Jurkat, Clone E6-1 (cell line): ENCODE measurements at regions not wholly inside any gene's neighbourhood (a gene's known extent, or its start where the extent isn't known, plus 50 kb on each side); places are given as distances from the start of the nearest gene placed in this dataset.
"Not testable (repeated sequence)": the region's sequence is repeated elsewhere in the genome, so short reads cannot be mapped to it uniquely, and the experiment has no call there.

Source experiments
- DNase-seq: peaks from one replicate; pipeline ENCODE4 v3.0.0-alpha.2; 2011; ENCODE audit warnings: low read depth, low spot score
- H3K4me3 ChIP-seq: 2 replicates; pipeline ENCODE4 v1.5.1; 2011; ENCODE audit warnings: mild to moderate bottlenecking, low read length, control low read depth, moderate library complexity

DNA sequence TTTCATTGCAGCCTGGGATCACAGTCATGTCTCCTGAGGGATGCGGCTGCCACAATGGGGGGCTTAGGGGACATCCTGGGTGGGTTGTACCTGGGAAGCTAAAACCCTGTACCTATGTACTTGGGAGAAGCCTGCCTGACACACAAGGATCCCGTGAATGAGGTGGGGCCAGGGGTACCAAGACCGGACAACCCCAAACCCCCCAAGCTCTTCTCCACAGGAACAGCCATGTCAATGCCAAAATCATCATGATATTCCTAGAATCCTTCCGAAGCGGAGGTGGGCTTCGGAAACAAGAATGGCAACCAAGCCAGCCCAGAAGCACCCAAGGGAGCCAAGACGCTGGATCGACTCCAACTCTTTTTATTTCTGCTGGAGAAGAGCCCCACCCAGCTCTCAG lies 260.3 kb upstream of the TCERG1L start:
- no peak overlapping the region for H3K4me3 ChIP-seq
- DNase-seq = no peak

DNA sequence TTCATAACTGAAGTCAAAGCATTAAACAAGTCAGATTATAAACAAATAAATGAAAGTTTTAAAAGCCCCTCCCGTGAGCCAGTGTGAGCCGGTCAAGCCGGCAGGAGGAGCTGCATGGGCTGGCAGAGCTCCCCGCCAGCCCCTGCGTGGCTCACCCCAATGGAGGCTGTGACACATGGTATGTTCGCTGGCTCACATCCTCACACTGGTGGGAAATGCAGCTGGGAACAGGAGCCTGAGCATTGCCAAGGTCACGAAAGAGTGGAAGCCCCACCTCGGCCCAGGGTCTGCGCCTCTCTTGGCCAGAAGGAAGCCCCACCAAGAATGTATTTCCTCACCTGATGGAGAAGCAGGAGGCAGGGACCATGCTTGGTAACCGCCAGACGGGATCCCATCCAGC lies 261.7 kb upstream of the TCERG1L start:
- DNase-seq = no peak
- no peak overlapping the region for H3K4me3 ChIP-seq

GRCh38 chr10:131573707-131574106 lies 262.2 kb upstream of the TCERG1L start:
- H3K4me3 ChIP-seq = no peak overlapping the region
- no peak for DNase-seq

DNA sequence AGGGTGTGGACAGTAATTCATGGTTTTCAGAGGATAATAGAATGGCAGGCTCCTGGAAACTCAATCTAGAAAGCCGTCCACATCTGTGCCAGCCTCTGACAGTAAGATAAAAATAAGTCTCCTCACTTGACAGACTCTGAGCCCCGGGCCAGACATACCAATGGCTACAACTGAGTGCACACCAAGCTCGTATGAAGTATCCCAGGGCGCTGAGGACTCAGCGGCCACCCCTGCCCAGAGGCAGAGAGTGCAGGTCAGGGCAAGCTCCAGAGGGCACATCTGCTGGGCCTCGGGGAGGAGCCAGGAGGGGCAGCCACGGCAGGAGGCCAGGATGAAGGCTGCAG lies 262.8 kb upstream of the TCERG1L start:
- H3K4me3 ChIP-seq = no peak overlapping the region
- no peak for DNase-seq

DNA sequence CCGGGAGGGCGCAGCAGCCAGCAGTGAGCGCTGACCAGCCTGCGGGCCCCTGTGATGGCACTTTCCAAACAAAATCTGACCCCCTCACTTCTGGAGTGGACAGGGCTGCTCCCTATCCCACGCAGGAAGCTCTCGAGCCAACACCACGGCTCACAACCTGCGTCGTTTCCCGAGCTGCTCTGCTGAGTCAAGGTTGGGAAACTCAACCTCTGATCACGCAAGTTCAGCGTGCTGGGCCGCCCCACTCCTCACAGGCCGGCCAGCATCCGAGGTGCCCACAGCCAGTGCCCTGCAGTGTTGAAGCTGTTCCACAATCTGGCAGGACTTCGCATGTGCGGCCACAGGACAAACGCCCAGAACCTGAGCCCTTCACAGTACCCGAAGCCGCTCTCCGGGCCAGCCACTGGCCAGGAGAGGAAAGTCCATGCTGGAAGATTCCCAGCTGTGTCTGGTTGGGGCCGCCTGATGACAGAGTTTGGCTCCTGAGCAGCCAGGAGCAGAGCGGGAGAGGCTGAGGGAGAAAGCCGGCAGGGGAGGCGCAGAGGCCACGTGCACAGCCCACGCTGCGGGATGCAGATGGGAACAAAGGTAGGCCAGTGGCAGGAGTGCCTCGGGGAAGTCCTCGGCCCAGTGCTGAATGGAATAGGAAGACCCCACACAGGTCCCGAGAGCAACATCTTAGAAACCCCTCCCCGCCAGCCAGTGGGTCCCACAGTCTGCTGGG lies 263.3 kb upstream of the TCERG1L start:
- no peak for DNase-seq
- no peak overlapping the region for H3K4me3 ChIP-seq

DNA sequence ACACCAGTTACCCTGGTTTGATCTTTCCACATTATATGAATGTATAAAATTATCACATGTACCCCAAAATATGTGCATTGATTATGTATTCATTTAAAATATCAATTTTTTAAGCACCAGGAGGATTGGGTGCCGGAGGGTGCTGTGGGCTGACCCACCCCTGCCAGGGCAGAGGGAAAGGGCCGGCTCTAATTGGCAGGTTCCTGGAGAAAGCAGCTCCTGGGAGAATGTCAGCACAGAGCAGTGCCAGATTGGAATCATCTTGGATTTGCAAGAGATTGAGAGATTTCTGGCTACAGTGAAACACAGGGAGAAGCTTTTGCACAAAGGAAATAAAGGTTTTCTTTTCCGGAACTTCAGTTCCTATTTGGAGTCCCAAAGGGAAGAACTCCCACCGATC lies 264.4 kb upstream of the TCERG1L start:
- H3K4me3 ChIP-seq = no peak overlapping the region
- DNase-seq = no peak

DNA sequence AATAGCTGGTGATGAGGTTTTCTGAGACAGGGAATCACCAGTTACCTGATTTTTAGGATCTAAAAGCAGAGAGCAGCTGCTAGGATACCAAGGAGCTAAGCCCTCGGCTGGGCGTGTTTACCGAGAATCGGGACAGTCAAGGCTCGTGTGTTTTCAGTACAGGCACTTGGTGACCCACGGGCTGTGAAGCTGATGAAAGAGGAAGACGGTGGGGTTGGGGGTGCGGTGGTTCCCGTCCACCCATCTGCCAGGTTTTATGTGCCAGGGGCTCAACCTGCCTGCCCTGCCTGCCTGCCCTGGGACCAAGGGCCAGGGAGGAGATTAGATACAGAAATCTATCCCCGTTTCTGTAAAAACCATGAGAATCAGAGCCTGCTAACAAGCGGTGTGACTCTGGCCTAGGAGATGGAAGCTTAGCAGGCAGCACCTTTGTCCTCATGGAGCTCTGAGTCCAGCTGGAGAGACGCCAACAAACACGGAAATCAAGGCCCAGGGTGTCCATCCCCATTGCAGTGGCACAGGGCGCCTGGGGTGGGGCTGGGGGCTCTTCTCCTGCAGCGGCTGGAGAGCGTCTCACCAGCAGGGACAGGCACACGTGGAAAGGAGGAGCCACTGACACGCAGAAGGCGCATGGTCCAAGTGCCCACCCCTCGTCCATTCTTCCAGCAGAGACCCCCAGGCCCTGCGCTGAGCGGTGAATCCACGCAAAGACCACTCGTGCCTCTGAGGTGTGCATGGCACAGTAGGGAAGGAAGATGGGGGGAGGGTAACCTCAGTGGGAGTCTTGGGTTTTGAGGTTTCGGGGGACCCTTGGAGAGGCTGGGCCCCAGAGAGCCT lies 265.0 kb upstream of the TCERG1L start:
- no peak for DNase-seq
- H3K4me3 ChIP-seq = no peak overlapping the region

DNA sequence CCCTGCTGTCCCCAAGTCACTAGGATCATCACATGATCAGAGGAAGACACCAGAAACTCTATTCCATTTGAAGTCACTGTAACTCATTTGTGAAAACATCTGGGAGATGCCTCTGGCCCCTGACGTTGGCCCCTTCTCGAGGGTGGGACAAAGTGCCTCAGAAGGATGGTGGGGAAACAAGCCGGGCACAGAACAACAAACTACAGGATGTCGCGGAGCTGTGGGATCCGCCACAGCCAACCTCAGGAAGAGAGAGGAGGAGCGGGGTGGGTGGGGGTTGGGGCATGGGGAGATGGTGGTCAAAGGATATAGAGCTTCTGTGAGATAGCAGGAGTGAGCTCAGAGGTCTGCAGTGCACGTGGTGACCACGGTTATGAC lies 265.6 kb upstream of the TCERG1L start:
- DNase-seq = no peak
- no peak overlapping the region for H3K4me3 ChIP-seq

DNA sequence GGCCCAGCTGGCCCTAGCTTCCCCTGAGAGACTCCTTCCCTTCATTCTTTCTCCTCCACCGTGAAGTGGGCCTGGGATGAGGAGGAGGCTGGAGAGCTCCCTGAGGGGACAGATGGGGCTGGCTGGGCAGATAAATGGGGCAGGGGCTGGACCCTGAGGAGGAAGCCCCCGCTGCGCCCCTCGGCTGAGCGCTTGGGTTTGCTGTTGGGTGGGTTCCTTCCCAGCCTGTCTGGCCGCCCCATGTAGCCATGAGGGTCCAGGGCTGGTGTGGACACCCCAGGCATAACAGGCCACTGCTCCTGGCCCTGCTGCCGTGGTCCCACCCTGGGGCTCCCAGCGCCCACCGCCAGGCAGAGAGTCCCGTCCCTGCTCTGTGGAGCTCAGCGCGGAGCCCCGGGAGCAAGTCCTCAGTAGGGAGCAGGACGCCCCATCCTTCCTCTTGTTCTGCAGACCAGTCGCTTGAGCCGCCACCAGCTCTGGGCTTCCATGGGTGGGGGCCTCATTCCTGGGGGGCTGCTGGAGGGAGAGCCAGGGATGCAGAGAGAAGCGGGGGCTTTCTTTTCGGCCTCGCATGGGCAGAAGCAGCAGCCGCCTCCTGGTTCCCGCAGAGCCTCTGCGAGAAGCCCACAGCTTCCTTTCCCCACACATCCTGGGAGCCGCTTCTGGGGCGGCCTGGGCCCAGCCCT lies 266.4 kb upstream of the TCERG1L start:
- no peak for DNase-seq
- no peak overlapping the region for H3K4me3 ChIP-seq

- no peak for DNase-seq
- H3K4me3 ChIP-seq = no peak overlapping the region
These were observed 267.0 kb upstream of the TCERG1L start for GRCh38 chr10:131578472-131578970.

- no peak overlapping the region for H3K4me3 ChIP-seq
- no peak for DNase-seq
These were observed 267.9 kb upstream of the TCERG1L start for GRCh38 chr10:131579251-131580071.

- no peak overlapping the region for H3K4me3 ChIP-seq
- DNase-seq = no peak
These were observed 268.6 kb upstream of the TCERG1L start for GRCh38 chr10:131580076-131580652.

GRCh38 chr10:131580674-131581073 lies 269.2 kb upstream of the TCERG1L start:
- no peak overlapping the region for H3K4me3 ChIP-seq
- DNase-seq = no peak

GRCh38 chr10:131581547-131581946 lies 270.0 kb upstream of the TCERG1L start:
- DNase-seq, H3K4me3 ChIP-seq: not testable (repeated sequence)

GRCh38 chr10:131584287-131584686 lies 272.8 kb upstream of the TCERG1L start:
- no peak overlapping the region for H3K4me3 ChIP-seq
- DNase-seq = no peak

GRCh38 chr10:131585761-131586160 lies 274.2 kb upstream of the TCERG1L start:
- DNase-seq = no peak

DNA sequence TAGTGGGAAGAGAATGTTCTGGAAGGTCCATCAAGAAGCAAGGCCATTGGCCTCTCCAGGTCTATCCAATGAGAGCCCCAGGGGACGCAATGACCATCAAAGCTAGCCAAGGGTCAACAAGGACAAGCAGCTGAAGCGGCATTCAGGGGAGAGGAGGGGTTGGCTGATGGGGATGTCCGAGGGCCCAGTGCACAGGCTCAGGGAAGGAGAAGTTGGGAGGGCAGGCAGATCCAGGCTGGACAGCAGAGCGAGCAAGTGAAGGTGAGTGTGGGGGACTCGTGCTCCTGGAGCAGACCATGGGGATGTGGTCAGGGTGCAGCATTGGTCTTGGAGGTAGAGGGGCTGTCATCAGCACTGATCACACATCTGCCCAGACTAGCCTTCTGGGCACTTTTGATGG lies 275.4 kb upstream of the TCERG1L start:
- H3K4me3 ChIP-seq = no peak overlapping the region
- DNase-seq = no peak

More at GRCh38 chr10:131585761-131586160, 274.2 kb upstream of the TCERG1L start:
- no peak overlapping the region for H3K4me3 ChIP-seq

DNA sequence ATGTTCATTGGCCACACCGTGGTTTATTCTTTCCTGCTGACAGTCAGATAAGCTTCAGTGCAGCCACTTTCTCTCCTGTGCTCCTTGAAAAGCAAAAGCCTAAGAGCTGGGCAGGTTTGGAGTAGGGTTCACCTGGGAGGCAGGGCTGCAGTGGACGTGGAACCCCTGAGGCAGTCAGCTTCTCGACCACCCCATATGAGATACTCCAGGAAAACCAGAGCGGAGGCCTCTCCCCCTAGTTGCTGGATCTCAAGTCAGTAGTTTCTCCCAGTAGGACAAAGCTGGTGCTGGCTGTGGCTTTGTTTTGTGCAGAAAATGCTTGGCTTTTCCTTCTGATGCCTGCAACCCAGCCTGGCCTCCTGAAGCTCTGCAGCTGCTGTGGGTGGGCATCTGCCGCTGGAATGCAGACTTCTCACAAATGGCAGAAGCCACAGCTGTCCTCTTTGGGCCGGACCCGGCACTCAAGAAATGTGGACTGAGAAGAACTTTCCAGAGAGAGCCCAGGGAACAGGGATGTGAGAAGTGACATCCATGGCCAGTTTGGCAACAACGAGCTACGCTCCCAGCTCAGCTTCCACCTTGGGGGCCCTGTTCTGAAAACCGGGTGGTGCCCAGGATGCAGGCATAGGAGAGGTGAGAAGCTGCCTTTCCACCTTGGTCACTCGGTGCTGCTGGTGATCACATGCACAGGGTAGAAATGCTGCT lies 276.6 kb upstream of the TCERG1L start:
- no peak overlapping the region for H3K4me3 ChIP-seq
- DNase-seq = no peak
